ENCODE measurements at regions not wholly inside any gene's neighbourhood (a gene's known extent, or its start where the extent isn't known, plus 50 kb on each side); places are given as distances from the start of the nearest gene placed in this dataset.
A peak's percentile ranks its signal among the peaks of the same experiment; 100 is the strongest.

DNA sequence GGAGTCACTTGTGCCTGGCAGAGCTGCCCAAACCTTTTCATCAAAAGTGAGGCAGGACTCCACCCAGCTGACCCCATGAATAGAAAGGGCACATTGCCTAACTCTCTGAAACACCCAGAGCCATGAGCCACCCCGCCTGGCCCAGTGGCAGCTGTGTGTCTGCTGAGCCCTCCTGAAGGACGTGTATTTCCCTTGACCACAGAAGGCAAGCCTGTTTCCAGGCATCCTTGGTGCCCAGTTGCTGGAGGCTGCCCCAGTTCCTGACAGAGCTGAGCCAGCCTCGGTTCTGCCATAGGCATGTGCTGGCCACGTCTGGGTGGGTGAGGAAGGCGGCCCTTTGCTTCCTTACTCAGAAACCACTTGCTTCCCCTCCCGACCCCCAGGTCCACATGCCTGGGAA is 124.7 kb upstream of the GLI2 start:
- H3K4me1 ChIP-seq (ENCODE audit: control insufficient read depth in 1 of 2, extremely low read depth in 1 of 2, insufficient read depth in 2 of 2, low read length in 2 of 2), result no peaks in the 10 kb centered on the region
- H3K9me3 Mint-ChIP-seq, result no peaks in the 10 kb centered on the region
- no peaks in the 10 kb centered on the region for H3K36me3 ChIP-seq (ENCODE audit: control insufficient read depth in 2 of 2, extremely low read depth in 1 of 2, insufficient read depth in 1 of 2, low read length in 1 of 2)
- H3K27me3 Mint-ChIP-seq, result peaks cover 13 to 19% of the 10 kb centered on the region in 2 donors
- WGBS (ENCODE audit: insufficient coverage), result 58% methylated on average over 2 of the region's 6 CpGs
- no peaks in the 10 kb centered on the region for H3K36me3 Mint-ChIP-seq
- H3K27ac Mint-ChIP-seq, result no peak overlapping the region
- POLR2A ChIA-PET, result no interaction called here
- no peak for DNase-seq
- no peak overlapping the region for H3K4me3 Mint-ChIP-seq
- CTCF ChIA-PET, result no interaction called here
- ATAC-seq (replicated peaks in 1 of 4), result no peak
- no peak overlapping the region for H3K27ac ChIP-seq (ENCODE audit: low read length)
- H3K4me3 ChIP-seq (ENCODE audit: control insufficient read depth in 1 of 2, extremely low read depth in 1 of 2, low read length in 1 of 2), result no peak overlapping the region
- peaks cover 0 to 21% of the 10 kb centered on the region in 2 experiments for H3K27me3 ChIP-seq (replicated peaks in 1 of 2; ENCODE audit: control insufficient read depth in 2 of 2, extremely low read depth in 1 of 2, insufficient read depth in 2 of 2, low read length in 1 of 2)
- no peaks in the 10 kb centered on the region for H3K4me1 Mint-ChIP-seq
- no peaks in the 10 kb centered on the region for H3K9me3 ChIP-seq

DNA sequence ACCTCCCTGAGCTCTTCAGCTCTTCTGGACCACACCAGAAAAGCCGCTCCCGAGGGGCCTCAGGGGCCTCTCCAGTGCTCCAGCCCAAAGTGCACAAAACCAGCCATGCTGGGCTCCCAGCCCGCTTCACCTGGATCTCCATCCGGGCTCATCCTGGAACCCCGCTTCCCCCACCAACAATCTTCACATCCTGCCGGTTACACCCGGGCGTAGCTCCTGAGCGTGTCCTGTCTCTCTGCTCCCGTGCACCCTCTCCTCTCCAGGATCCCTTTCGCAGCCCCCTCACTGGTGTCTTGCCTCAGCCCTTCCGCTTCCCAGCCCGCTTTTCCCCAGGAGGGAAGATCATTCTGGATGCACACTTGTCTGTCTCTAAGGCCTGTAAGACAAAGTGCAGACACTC is 123.7 kb upstream of the GLI2 start:
- POLR2A ChIA-PET, result no interaction called here
- CTCF ChIA-PET, result no interaction called here
- ATAC-seq (replicated peaks in 1 of 4) (no peak), DNase-seq (no peak)
- H3K4me3 ChIP-seq (ENCODE audit: control insufficient read depth in 1 of 2, extremely low read depth in 1 of 2, low read length in 1 of 2), result no peak overlapping the region
- Mint-ChIP-seq H3K27ac (peak overlapping the region in 1 of 2 donors; percentile 34), H3K9me3 (no peaks in the 10 kb centered on the region), H3K4me3 (no peak overlapping the region), H3K4me1 (no peaks in the 10 kb centered on the region), H3K36me3 (no peaks in the 10 kb centered on the region), H3K27me3 (peaks cover 10 to 17% of the 10 kb centered on the region in 2 donors)
- WGBS (ENCODE audit: insufficient coverage), result 89% methylated on average over 12 of the region's 13 CpGs
- no peaks in the 10 kb centered on the region for H3K36me3 ChIP-seq (ENCODE audit: control insufficient read depth in 2 of 2, extremely low read depth in 1 of 2, insufficient read depth in 1 of 2, low read length in 1 of 2)
- no peak overlapping the region for H3K27ac ChIP-seq (ENCODE audit: low read length)
- no peaks in the 10 kb centered on the region for H3K4me1 ChIP-seq (ENCODE audit: control insufficient read depth in 1 of 2, extremely low read depth in 1 of 2, insufficient read depth in 2 of 2, low read length in 2 of 2)
- H3K9me3 ChIP-seq, result no peaks in the 10 kb centered on the region
- H3K27me3 ChIP-seq (replicated peaks in 1 of 2; ENCODE audit: control insufficient read depth in 2 of 2, extremely low read depth in 1 of 2, insufficient read depth in 2 of 2, low read length in 1 of 2), result peaks cover 0 to 16% of the 10 kb centered on the region in 2 experiments

DNA sequence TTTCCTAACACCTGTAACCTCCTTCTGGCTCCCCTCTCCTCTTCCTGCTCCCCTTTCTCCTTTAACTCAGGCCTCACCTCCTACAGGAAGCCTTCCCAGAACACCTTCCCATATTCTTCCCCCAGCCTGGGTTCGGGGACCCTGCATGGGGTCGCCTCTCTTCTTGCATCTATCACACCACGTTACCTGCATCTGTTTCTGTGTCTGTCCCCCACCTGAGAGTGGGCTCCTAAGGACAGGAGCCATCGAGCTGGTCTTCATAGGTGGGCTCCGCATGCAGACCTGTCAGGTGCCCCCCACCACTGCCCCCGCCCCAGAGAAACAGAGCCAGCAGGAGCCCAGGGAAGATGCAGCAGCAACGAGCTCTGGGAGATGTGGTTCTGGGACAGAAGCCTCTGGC is 123.2 kb upstream of the GLI2 start:
- 78% methylated on average over 5 of the region's 7 CpGs for WGBS (ENCODE audit: insufficient coverage)
- no peak overlapping the region for H3K27ac Mint-ChIP-seq
- ATAC-seq (replicated peaks in 1 of 4) (no peak), DNase-seq (no peak)
- H3K9me3 ChIP-seq, result no peaks in the 10 kb centered on the region
- H3K9me3 Mint-ChIP-seq, result no peaks in the 10 kb centered on the region
- no peak overlapping the region for H3K4me3 Mint-ChIP-seq
- H3K36me3 ChIP-seq (ENCODE audit: control insufficient read depth in 2 of 2, extremely low read depth in 1 of 2, insufficient read depth in 1 of 2, low read length in 1 of 2), result no peaks in the 10 kb centered on the region
- no peaks in the 10 kb centered on the region for H3K4me1 Mint-ChIP-seq
- no peaks in the 10 kb centered on the region for H3K36me3 Mint-ChIP-seq
- peaks cover 7 to 12% of the 10 kb centered on the region in 2 donors for H3K27me3 Mint-ChIP-seq
- CTCF ChIA-PET, result no interaction called here
- H3K4me1 ChIP-seq (ENCODE audit: control insufficient read depth in 1 of 2, extremely low read depth in 1 of 2, insufficient read depth in 2 of 2, low read length in 2 of 2), result no peaks in the 10 kb centered on the region
- POLR2A ChIA-PET, result no interaction called here
- H3K27ac ChIP-seq (ENCODE audit: low read length), result no peak overlapping the region
- H3K4me3 ChIP-seq (ENCODE audit: control insufficient read depth in 1 of 2, extremely low read depth in 1 of 2, low read length in 1 of 2), result no peak overlapping the region
- H3K27me3 ChIP-seq (replicated peaks in 1 of 2; ENCODE audit: control insufficient read depth in 2 of 2, extremely low read depth in 1 of 2, insufficient read depth in 2 of 2, low read length in 1 of 2), result peaks cover 0 to 16% of the 10 kb centered on the region in 2 experiments

- H3K27ac Mint-ChIP-seq, result no peak overlapping the region
- Histone ChIP-seq H3K9me3 (no peaks in the 10 kb centered on the region), H3K4me3 (ENCODE audit: control insufficient read depth in 1 of 2, extremely low read depth in 1 of 2, low read length in 1 of 2) (no peak overlapping the region), H3K27ac (ENCODE audit: low read length) (no peak overlapping the region), H3K27me3 (replicated peaks in 1 of 2; ENCODE audit: control insufficient read depth in 2 of 2, extremely low read depth in 1 of 2, insufficient read depth in 2 of 2, low read length in 1 of 2) (peaks cover 0 to 16% of the 10 kb centered on the region in 2 experiments), H3K36me3 (ENCODE audit: control insufficient read depth in 2 of 2, extremely low read depth in 1 of 2, insufficient read depth in 1 of 2, low read length in 1 of 2) (no peaks in the 10 kb centered on the region), H3K4me1 (ENCODE audit: control insufficient read depth in 1 of 2, extremely low read depth in 1 of 2, insufficient read depth in 2 of 2, low read length in 2 of 2) (no peaks in the 10 kb centered on the region)
- H3K27me3 Mint-ChIP-seq, result peaks cover 7 to 10% of the 10 kb centered on the region in 2 donors
- no peak overlapping the region for H3K4me3 Mint-ChIP-seq
- no peaks in the 10 kb centered on the region for H3K9me3 Mint-ChIP-seq
- ATAC-seq (replicated peaks in 1 of 4), result no peak
- no peaks in the 10 kb centered on the region for H3K4me1 Mint-ChIP-seq
- no peak for DNase-seq
- 73% methylated on average over 6 of the region's 7 CpGs for WGBS (ENCODE audit: insufficient coverage)
- H3K36me3 Mint-ChIP-seq, result no peaks in the 10 kb centered on the region
- POLR2A ChIA-PET, result no interaction called here
- CTCF ChIA-PET, result no interaction called here
Observed at GRCh38 chr2:120612931-120613330, 122.7 kb upstream of the GLI2 start.

- no peak overlapping the region for H3K27ac ChIP-seq (ENCODE audit: low read length)
- POLR2A ChIA-PET, result no interaction called here
Observed at GRCh38 chr2:120613742-120614571, 121.7 kb upstream of the GLI2 start.

DNA sequence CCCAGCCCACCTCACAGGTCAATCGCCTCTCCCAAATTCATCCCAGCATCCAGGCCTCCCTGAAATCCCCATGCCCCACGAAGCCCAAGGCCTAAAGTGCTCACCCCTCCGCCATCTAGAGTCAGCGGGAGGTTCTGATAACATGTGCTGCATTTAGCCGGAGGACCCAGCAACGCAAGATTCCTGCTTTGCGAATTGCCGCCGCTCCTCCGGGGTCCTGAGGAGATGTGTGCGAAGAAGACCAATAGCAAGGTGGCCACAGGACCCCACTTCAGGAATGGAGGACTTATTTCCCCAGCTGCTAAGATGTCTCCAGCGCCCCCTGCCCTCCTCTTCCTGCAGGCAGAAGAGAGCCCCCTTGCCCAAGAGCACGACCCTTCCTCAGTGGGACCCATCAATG is 120.8 kb upstream of the GLI2 start:
- peaks cover 7 to 10% of the 10 kb centered on the region in 2 donors for H3K27me3 Mint-ChIP-seq
- DNase-seq, result no peak
- Histone ChIP-seq H3K36me3 (ENCODE audit: control insufficient read depth in 2 of 2, extremely low read depth in 1 of 2, insufficient read depth in 1 of 2, low read length in 1 of 2) (no peaks in the 10 kb centered on the region), H3K27ac (ENCODE audit: low read length) (no peak overlapping the region), H3K9me3 (no peaks in the 10 kb centered on the region), H3K27me3 (replicated peaks in 1 of 2; ENCODE audit: control insufficient read depth in 2 of 2, extremely low read depth in 1 of 2, insufficient read depth in 2 of 2, low read length in 1 of 2) (peaks cover 0 to 16% of the 10 kb centered on the region in 2 experiments), H3K4me1 (ENCODE audit: control insufficient read depth in 1 of 2, extremely low read depth in 1 of 2, insufficient read depth in 2 of 2, low read length in 2 of 2) (no peaks in the 10 kb centered on the region), H3K4me3 (ENCODE audit: control insufficient read depth in 1 of 2, extremely low read depth in 1 of 2, low read length in 1 of 2) (no peak overlapping the region)
- no peak overlapping the region for H3K4me3 Mint-ChIP-seq
- H3K27ac Mint-ChIP-seq, result no peak overlapping the region
- WGBS (ENCODE audit: insufficient coverage), result 91% methylated on average over 11 of the region's 13 CpGs
- no peaks in the 10 kb centered on the region for H3K36me3 Mint-ChIP-seq
- ChIA-PET POLR2A (no interaction called here), CTCF (no interaction called here)
- ATAC-seq (replicated peaks in 1 of 4), result no peak
- H3K9me3 Mint-ChIP-seq, result no peaks in the 10 kb centered on the region
- no peaks in the 10 kb centered on the region for H3K4me1 Mint-ChIP-seq

More at GRCh38 chr2:120613742-120614571, 121.7 kb upstream of the GLI2 start:
- ATAC-seq (replicated peaks in 1 of 4) (no peak), DNase-seq (no peak)
- Histone ChIP-seq H3K9me3 (no peaks in the 10 kb centered on the region), H3K36me3 (ENCODE audit: control insufficient read depth in 2 of 2, extremely low read depth in 1 of 2, insufficient read depth in 1 of 2, low read length in 1 of 2) (no peaks in the 10 kb centered on the region), H3K4me3 (ENCODE audit: control insufficient read depth in 1 of 2, extremely low read depth in 1 of 2, low read length in 1 of 2) (no peak overlapping the region), H3K27me3 (replicated peaks in 1 of 2; ENCODE audit: control insufficient read depth in 2 of 2, extremely low read depth in 1 of 2, insufficient read depth in 2 of 2, low read length in 1 of 2) (peaks cover 0 to 16% of the 10 kb centered on the region in 2 experiments), H3K4me1 (ENCODE audit: control insufficient read depth in 1 of 2, extremely low read depth in 1 of 2, insufficient read depth in 2 of 2, low read length in 2 of 2) (no peaks in the 10 kb centered on the region)
- no peaks in the 10 kb centered on the region for H3K36me3 Mint-ChIP-seq
- H3K27me3 Mint-ChIP-seq, result peaks cover 7 to 10% of the 10 kb centered on the region in 2 donors
- H3K27ac Mint-ChIP-seq, result no peak overlapping the region
- WGBS (ENCODE audit: insufficient coverage), result 94% methylated on average over 16 of the region's 29 CpGs
- H3K4me1 Mint-ChIP-seq, result no peaks in the 10 kb centered on the region
- H3K4me3 Mint-ChIP-seq, result no peak overlapping the region
- H3K9me3 Mint-ChIP-seq, result no peaks in the 10 kb centered on the region
- CTCF ChIA-PET, result no interaction called here

Measured in T-cell (primary cell).